ENCODE measurements at regions not wholly inside any gene's neighbourhood (a gene's known extent, or its start where the extent isn't known, plus 50 kb on each side); places are given as distances from the start of the nearest gene placed in this dataset.
"Not testable (repeated sequence)": the region's sequence is repeated elsewhere in the genome, so short reads cannot be mapped to it uniquely, and the experiment has no call there.

DNA sequence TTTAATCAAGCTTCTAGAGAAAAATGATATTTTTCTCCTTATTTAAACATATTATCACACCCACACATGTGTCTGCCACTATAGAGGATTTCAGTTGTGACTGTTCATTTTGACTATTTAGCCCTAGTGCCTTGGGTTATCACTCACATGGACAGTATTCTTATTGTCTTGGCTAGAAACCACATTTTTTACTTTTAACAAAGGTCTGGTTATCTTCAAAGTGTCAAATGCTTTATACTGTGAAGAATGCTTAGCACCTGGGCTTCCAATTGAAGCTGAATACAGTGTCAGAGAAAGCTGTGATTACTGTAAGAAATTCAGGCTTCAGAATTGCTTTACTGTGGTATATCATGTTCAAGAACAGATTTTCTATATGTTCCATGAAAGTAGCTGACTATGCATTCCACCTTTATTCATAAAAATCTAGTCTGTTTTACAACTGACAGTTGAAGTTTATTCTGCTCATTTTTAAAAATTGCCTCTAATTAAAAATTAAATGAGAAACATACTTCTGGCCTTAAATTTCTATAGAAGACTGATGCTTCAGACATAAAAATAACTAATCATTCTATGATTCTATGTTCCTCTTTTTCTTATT, 278.6 kb downstream of the SEMA3D start:
- H3K4me3 ChIP-seq (replicated peaks; ENCODE audit: low read depth, low read length), result no peak overlapping the region
- TF ChIP-seq, protein P1, sequence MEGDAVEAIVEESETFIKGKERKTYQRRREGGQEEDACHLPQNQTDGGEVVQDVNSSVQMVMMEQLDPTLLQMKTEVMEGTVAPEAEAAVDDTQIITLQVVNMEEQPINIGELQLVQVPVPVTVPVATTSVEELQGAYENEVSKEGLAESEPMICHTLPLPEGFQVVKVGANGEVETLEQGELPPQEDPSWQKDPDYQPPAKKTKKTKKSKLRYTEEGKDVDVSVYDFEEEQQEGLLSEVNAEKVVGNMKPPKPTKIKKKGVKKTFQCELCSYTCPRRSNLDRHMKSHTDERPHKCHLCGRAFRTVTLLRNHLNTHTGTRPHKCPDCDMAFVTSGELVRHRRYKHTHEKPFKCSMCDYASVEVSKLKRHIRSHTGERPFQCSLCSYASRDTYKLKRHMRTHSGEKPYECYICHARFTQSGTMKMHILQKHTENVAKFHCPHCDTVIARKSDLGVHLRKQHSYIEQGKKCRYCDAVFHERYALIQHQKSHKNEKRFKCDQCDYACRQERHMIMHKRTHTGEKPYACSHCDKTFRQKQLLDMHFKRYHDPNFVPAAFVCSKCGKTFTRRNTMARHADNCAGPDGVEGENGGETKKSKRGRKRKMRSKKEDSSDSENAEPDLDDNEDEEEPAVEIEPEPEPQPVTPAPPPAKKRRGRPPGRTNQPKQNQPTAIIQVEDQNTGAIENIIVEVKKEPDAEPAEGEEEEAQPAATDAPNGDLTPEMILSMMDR (IDR thresholded peaks at IDR 0.05; ENCODE audit: low read depth, low read length, missing control alignments), result no peak
- no peak for DNase-seq (ENCODE audit: extremely low read depth, low read depth)

DNA sequence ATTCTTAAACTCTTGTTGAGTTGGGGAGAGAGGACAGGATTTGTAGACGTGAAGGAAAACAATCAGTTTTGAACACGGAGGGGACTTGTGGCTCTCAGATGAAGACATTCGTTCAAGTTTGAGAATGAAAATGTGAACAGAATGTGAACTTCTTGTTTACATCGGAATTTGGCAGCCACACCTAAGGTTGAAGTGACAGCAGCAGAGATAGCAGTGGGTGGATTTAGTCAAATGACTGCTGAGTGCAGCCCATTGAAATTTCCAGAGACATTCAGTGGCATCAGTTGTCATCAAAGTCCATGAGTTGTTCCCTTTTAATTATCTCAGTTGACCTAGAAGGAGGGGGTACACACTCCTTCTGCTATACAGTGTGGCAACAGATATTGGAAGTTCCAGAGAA, 280.0 kb downstream of the SEMA3D start:
- TF ChIP-seq, protein P1 (IDR thresholded peaks at IDR 0.05; ENCODE audit: low read depth, low read length, missing control alignments), result no peak
- H3K4me3 ChIP-seq (replicated peaks; ENCODE audit: low read depth, low read length), result no peak overlapping the region
- no peak for DNase-seq (ENCODE audit: extremely low read depth, low read depth)

DNA sequence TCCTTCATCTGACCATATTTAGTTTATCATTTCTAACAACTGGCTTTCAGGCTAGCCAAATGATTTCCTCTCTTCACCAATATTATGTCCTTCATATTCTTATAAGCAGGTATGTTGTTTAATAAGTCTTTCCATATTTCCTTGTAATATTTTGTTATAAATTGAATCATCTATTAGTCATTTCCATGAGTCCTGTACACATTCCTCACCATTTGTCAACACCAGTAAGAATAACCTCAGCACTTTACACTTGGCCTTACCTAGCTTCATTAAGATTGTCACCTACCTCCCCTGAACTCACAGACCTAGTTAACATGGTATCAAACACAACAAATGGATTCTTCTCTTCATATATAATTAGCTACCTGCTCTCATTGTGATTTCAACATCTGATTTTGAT, 282.3 kb downstream of the SEMA3D start:
- TF ChIP-seq, protein P1 (IDR thresholded peaks at IDR 0.05; ENCODE audit: low read depth, low read length, missing control alignments), result no peak
- DNase-seq (ENCODE audit: extremely low read depth, low read depth), result no peak
- H3K4me3 ChIP-seq (replicated peaks; ENCODE audit: low read depth, low read length), result no peak overlapping the region

DNA sequence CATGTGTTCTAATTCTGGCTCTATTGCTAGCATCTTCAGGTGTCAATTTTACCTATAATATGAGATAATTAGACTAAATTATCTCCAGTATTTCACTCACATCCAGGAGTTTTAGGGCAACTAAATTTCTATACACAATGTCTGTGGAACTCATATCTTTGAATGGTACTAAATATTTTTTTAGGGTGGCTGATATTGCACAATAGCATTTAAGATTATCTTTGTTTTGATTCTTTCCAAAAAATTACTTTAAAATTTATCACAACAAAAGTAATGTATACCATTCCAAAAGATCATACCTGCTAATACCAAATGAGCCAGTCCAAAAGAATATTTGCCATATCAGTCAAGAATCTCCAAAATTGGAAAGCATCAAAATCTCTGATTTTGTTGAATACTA, 285.5 kb downstream of the SEMA3D start:
- TF ChIP-seq, protein P1 (IDR thresholded peaks at IDR 0.05; ENCODE audit: low read depth, low read length, missing control alignments), result no peak
- no peak overlapping the region for H3K4me3 ChIP-seq (replicated peaks; ENCODE audit: low read depth, low read length)
- no peak for DNase-seq (ENCODE audit: extremely low read depth, low read depth)

DNA sequence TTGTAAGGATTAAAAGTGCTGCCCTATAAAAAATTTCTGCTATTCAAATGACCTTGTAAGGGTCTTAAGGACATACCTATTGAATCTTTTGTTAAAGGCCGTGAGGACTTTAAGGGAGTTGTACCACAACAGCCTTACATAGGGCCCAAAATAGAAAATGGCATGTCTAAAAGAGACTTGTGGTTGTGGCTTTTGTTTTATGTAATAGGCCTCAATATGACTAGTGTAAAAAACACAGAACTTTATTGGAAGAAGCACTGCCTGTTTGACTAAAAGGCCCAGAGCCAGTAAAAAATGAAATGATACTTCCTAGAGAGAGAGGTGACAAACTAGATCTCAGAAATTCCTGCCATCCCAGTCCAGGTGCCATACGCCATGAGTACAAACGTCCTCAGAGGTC, 286.6 kb downstream of the SEMA3D start:
- no peak for DNase-seq (ENCODE audit: extremely low read depth, low read depth)
- no peak overlapping the region for H3K4me3 ChIP-seq (replicated peaks; ENCODE audit: low read depth, low read length)
- TF ChIP-seq, protein P1 (IDR thresholded peaks at IDR 0.05; ENCODE audit: low read depth, low read length, missing control alignments), result no peak

DNA sequence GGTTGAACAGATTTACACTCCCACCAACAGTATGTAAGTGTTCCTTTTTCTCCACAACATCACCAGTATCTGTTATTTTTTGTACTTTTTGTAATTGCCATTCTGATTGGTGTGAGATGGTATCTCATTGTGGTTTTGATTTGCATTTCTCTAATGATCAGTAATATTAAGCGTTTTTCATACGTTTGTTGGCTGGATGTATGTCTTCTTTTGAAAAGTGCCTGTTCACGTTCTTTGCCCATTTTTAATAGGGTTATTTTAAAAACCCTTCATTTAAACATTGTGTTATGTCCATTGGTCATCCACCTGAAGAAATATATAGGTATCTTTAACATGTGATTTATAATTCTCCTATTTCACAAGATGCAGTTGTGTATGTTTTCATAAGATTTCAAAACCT, 291.3 kb downstream of the SEMA3D start:
- TF ChIP-seq, protein P1 (IDR thresholded peaks at IDR 0.05; ENCODE audit: low read depth, low read length, missing control alignments), result no peak
- no peak for DNase-seq (ENCODE audit: extremely low read depth, low read depth)
- no peak overlapping the region for H3K4me3 ChIP-seq (replicated peaks; ENCODE audit: low read depth, low read length)

DNA sequence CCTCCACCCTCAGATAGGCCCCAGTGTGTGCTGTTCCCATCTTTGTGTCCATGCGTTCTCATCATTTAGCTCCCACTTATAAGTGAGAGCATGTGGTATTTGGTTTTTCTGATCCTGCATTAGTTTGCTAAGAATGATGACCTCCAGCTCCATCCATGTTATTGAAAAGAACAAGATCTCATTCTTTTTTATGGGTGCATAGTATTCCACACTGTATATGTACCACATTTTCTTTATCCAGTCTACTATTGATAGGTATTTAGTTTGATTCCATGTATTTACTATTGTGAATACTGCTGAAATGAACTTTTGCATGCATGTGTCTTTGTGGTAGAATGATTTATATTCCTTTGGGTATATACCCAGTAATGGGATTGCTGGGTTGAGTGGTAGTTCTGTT, 303.3 kb downstream of the SEMA3D start:
- not testable (repeated sequence) for DNase-seq (ENCODE audit: extremely low read depth, low read depth); H3K4me3 ChIP-seq (replicated peaks; ENCODE audit: low read depth, low read length)

DNA sequence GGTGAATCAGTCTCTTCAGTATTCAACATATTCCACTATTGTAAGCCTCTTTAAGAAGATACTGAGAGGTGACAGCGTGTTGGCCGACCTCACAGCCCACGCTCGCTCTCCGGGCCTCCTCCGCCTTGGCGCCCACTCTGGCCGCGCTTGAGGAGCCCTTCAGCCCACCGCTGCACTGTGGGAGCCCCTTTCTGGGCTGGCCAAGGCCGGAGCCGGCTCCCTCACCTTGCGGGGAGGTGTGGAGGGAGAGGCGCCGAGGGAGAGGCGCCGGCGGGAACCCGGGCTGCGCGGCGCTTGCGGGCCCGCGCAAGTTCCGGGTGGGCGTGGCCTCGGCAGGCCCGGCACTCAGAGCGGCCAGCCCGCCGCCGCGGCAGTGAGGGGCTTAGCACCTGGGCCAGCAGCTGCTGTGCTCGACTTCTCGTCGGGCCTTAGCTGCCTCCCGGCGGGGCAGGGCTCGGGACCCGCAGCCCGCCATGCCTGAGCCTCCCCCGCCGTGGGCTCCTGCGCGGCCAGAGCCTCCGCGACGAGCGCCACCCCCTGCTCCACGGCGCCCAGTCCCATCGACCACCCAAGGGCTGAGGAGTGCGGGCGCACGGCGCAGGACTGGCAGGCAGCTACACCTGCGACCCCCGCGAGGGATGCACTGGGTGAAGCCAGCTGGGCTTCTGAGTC, 306.4 kb downstream of the SEMA3D start:
- not testable (repeated sequence) for DNase-seq (ENCODE audit: extremely low read depth, low read depth); H3K4me3 ChIP-seq (replicated peaks; ENCODE audit: low read depth, low read length)

All from HFF-Myc (cell line).